Heart left ventricle (tissue), 16 donors: ENCODE measurements at regions not wholly inside any gene's neighbourhood (a gene's known extent, or its start where the extent isn't known, plus 50 kb on each side); places are given as distances from the start of the nearest gene placed in this dataset.
"Not testable (repeated sequence)": the region's sequence is repeated elsewhere in the genome, so short reads cannot be mapped to it uniquely, and the experiment has no call there.

ENCODE experiments used
- ATAC-seq, 4 donors: fragments of 200-7000 bp; cut with Tn5 transposase; one replicate each; pipeline ENCODE4 v1.9.1; 2020 to 2022; ENCODE audit warnings: moderate library complexity in 4 of 4, mild to moderate bottlenecking in 3 of 4, moderate number of reproducible peaks in 1 of 4
- DNase-seq, 5 donors: peaks; one replicate each; pipeline ENCODE4 v3.0.0-alpha.2; 2020
- H3K27ac ChIP-seq, 12 donors: fragments of 200-600 bp; sonication (generic) in 4 of 12; one replicate each; pipeline versions ENCODE4 v1.5.0 to v1.8.0; 2016 to 2022; ENCODE audit warnings: mild to moderate bottlenecking in 2 of 12
- H3K27me3 ChIP-seq, 9 donors: fragments of 200-600 bp; sonication (generic) in 2 of 9; one replicate each; pipeline versions ENCODE4 v1.5.1 to v1.8.0; 2016 to 2022; ENCODE audit warnings: mild to moderate bottlenecking in 3 of 9
- H3K36me3 ChIP-seq, 9 donors: fragments of 200-600 bp; sonication (generic) in 2 of 9; one replicate each; pipeline versions ENCODE4 v1.5.0 to v1.8.0; 2018 to 2022; ENCODE audit warnings: mild to moderate bottlenecking in 2 of 9
- H3K4me1 ChIP-seq, 12 donors: fragments of 200-600 bp; sonication (generic) in 4 of 12; one replicate each; pipeline versions ENCODE4 v1.5.0 to v1.8.0; 2016 to 2022; ENCODE audit warnings: mild to moderate bottlenecking in 3 of 12
- H3K4me3 ChIP-seq, 12 donors: fragments of 200-600 bp; sonication (generic) in 4 of 12; one replicate each; pipeline versions ENCODE4 v1.5.0 to v1.8.0; 2017 to 2022; ENCODE audit warnings: mild to moderate bottlenecking in 9 of 12, moderate library complexity in 4 of 12
- H3K9me3 ChIP-seq, 12 donors: fragments of 200-600 bp; sonication (generic) in 4 of 12; one replicate each; pipeline versions ENCODE4 v1.5.0 to v1.8.0; 2016 to 2022; ENCODE audit warnings: mild to moderate bottlenecking in 1 of 12
- CTCF ChIP-seq, 12 donors: fragments of 200-600 bp; sonication (generic) in 4 of 12; IDR thresholded peaks; one replicate each; pipeline versions ENCODE4 v1.5.0 to v1.8.0; 2018 to 2022; ENCODE audit warnings: antibody characterized with exemption in 12 of 12, mild to moderate bottlenecking in 5 of 12
- POLR2A ChIP-seq, 2 donors: fragments of 450-650 bp; IDR thresholded peaks; one replicate each; pipeline ENCODE4 v1.6.1; 2017; ENCODE audit warnings: antibody characterized with exemption in 2 of 2, mild to moderate bottlenecking in 2 of 2, moderate library complexity in 2 of 2
- WGBS, 4 donors: extraction: QIAGEN DNeasy Blood & Tissue Kit in 2 of 4; methylation state at CpG; one replicate each; pipeline versions ENCODE4 v1.1.5 to v1.1.7; 2013 to 2018; 5-methylcytosine and 5-hydroxymethylcytosine counted together
- intact Hi-C, 10 donors: fragments of 100-400 bp; cut with DNase I; formaldehyde crosslinking; loops; one replicate each; pipeline versions ENCODE4 v1.11.1 to v1.14.2; 2022
- donor health status: ischemic (EF 13 %, LVEDD 7.1; RV severe dilation, severe dysfunction).
- donor health status: healthy with polysubstance abuse.
- donor health status: DM: no; HTN: yes; CAD: no.
- donor health status: DM: no; HTN: no; CAD: no.
- donor health status: ischemic (EF 25% LVEDD 6.9; RV normal size, moderate dysfunction).
- donor health status: ischemic (EF 25% LVEDD 5.7; RV mildly dilated, moderate dysfunction).
- donor health status: healthy.
- donor health status: DM: yes; HTN: yes; CAD: no.
- donor health status: ischemic (EF 35%, LVEDD 5.7; RV mildly dilated, moderate dysfunction).
- donor health status: nonischemic (EF 11% LVEDD 7.7; RV severe dilation, severe dysfunction).
- donor health status: DM: yes; HTN: yes; CAD: no.
- donor health status: PGD.
- donor health status: ischemic (EF 29% LVEDD 5.4; RV normal size, mild dysfunction).
- donor health status: nonischemic (EF 23%, LVEDD 6.1; RV moderate dilation, normal function).

- Histone ChIP-seq H3K36me3 (no peaks in the 10 kb centered on the region), H3K27me3 (no peaks in the 10 kb centered on the region), H3K27ac (no peak overlapping the region), H3K4me1 (no peaks in the 10 kb centered on the region), H3K4me3 (no peak overlapping the region), H3K9me3 (peaks cover 0 to 11% (median 0%) of the 10 kb centered on the region in 12 donors)
- intact Hi-C loops = no loop called here
- TF ChIP-seq POLR2A (IDR thresholded peaks at IDR 0.05) (no peak), CTCF (IDR thresholded peaks at IDR 0.05) (no peak)
- 48 to 97% (median 91%) methylated on average over 1 of the region's 1 CpG for WGBS, 4 donors
- ATAC-seq (no peak), DNase-seq (no peak)
These were observed 60.4 kb upstream of the PDHA2 start for GRCh38 chr4:95779447-95779846.

GRCh38 chr4:95778666-95779065 lies 61.2 kb upstream of the PDHA2 start:
- peaks cover 0 to 11% (median 0%) of the 10 kb centered on the region in 12 donors for H3K9me3 ChIP-seq
- H3K27ac ChIP-seq = no peak overlapping the region
- H3K27me3 ChIP-seq = no peaks in the 10 kb centered on the region
- intact Hi-C loops = no loop called here
- no peaks in the 10 kb centered on the region for H3K4me1 ChIP-seq
- DNase-seq (no peak), ATAC-seq (no peak)
- no peaks in the 10 kb centered on the region for H3K36me3 ChIP-seq
- no peak overlapping the region for H3K4me3 ChIP-seq
- TF ChIP-seq CTCF (IDR thresholded peaks at IDR 0.05) (no peak), POLR2A (IDR thresholded peaks at IDR 0.05) (no peak)

- H3K4me3 ChIP-seq, DNase-seq, intact Hi-C loops, ATAC-seq, H3K36me3 ChIP-seq, H3K4me1 ChIP-seq, H3K27ac ChIP-seq, H3K27me3 ChIP-seq: not testable (repeated sequence)
- H3K9me3 ChIP-seq = peaks cover 0 to 14% (median 2%) of the 10 kb centered on the region in 12 donors
- WGBS, 4 donors = 56 to 71% (median 69%) methylated on average over 3 of the region's 3 CpGs
These were observed 69.3 kb upstream of the PDHA2 start for GRCh38 chr4:95770605-95771004.

GRCh38 chr4:95764961-95765360 lies 74.9 kb upstream of the PDHA2 start:
- Histone ChIP-seq H3K27ac (no peak overlapping the region), H3K9me3 (peaks cover 0 to 14% (median 0%) of the 10 kb centered on the region in 12 donors), H3K36me3 (no peaks in the 10 kb centered on the region), H3K4me3 (no peak overlapping the region), H3K4me1 (no peaks in the 10 kb centered on the region), H3K27me3 (no peaks in the 10 kb centered on the region)
- WGBS, 4 donors = 83 to 88% (median 86%) methylated on average over 3 of the region's 3 CpGs
- TF ChIP-seq CTCF (IDR thresholded peaks at IDR 0.05) (no peak), POLR2A (IDR thresholded peaks at IDR 0.05) (no peak)
- ATAC-seq (no peak), DNase-seq (no peak)
- intact Hi-C loops = no loop called here

GRCh38 chr4:95761871-95762270 lies 78.0 kb upstream of the PDHA2 start:
- TF ChIP-seq POLR2A (IDR thresholded peaks at IDR 0.05) (no peak), CTCF (IDR thresholded peaks at IDR 0.05) (no peak)
- Histone ChIP-seq H3K36me3 (no peaks in the 10 kb centered on the region), H3K27me3 (no peaks in the 10 kb centered on the region), H3K4me1 (no peaks in the 10 kb centered on the region), H3K27ac (no peak overlapping the region), H3K4me3 (no peak overlapping the region), H3K9me3 (peaks cover 0 to 13% (median 0%) of the 10 kb centered on the region in 12 donors)
- DNase-seq (no peak), ATAC-seq (no peak)
- intact Hi-C loops = no loop called here
- 77 to 85% (median 79%) methylated on average over 3 of the region's 3 CpGs for WGBS, 4 donors
